K562 (cell line): ENCODE measurements at regions not wholly inside any gene's neighbourhood (a gene's known extent, or its start where the extent isn't known, plus 50 kb on each side); places are given as distances from the start of the nearest gene placed in this dataset.

Experiments used
- ATAC-seq: fragments of 200-7000 bp; cut with Tn5 transposase; 3 replicates; pipeline ENCODE4 v1.9.1; 2020; ENCODE audit warnings: moderate library complexity
- BruUV-seq: library from RNA; stranded (reverse); fragments of 400-500 nt; replicated peaks from 2 replicates; lab custom pipeline; 2021; lab: Mats Ljungman, UMichigan
- CTCF ChIA-PET: fragments of 300-600 bp; formaldehyde crosslinking; extraction: SDS; loops from one replicate; lab custom pipeline; 2021; ENCODE audit warnings: low intra/inter-chr PET ratio; lab: Yijun Ruan, JAX
- POLR2A ChIA-PET: fragments of 300-600, 350-650 bp; sonication (Branson Sonifier 250); formaldehyde crosslinking; extraction: SDS; loops from one replicate; lab custom pipeline; 2021; ENCODE audit warnings: antibody characterized with exemption, inconsistent platforms; lab: Yijun Ruan, JAX
- DNase-seq, 4 experiments: peaks; one replicate each; pipeline versions ENCODE4 v3.0.0 to v3.0.0-alpha.2; 2011 to 2018; ENCODE audit warnings: low spot score in 3 of 4, mixed read lengths in 3 of 4; ENCODE audit errors: extremely low read depth in 1 of 4
- FAIRE-seq: peaks from 2 replicates; lab custom pipeline; 2011; peaks lifted over from hg19 to GRCh38; lab: Jason Lieb, UNC
- H2AFZ ChIP-seq: 2 replicates; pipeline ENCODE4 v1.6.0; 2011; ENCODE audit warnings: low read depth, low read length, control low read depth, inconsistent platforms
- H3K27ac ChIP-seq: fragments of 200-600 bp; 3 replicates; pipeline ENCODE4 v1.8.0; 2011; ENCODE audit warnings: low read depth, mild to moderate bottlenecking, control low read depth, inconsistent platforms, low read length, moderate library complexity, mixed read lengths; ENCODE audit errors: extremely low read depth
- H3K27me3 ChIP-seq, 2 experiments: fragments of 300-600 bp in 1 of 2; 2 replicates in 1 of 2; 3 replicates in 1 of 2; pipeline versions ENCODE4 v1.6.0 to v1.8.0; 2011; ENCODE audit warnings: inconsistent platforms in 2 of 2, low read length in 2 of 2, mild to moderate bottlenecking in 1 of 2, mixed read lengths in 1 of 2, moderate library complexity in 1 of 2; ENCODE audit not compliant: control insufficient read depth in 2 of 2, insufficient read depth in 2 of 2
- H3K36me3 ChIP-seq: fragments of 300-600 bp; 3 replicates; pipeline ENCODE4 v1.8.0; 2011; ENCODE audit warnings: mild to moderate bottlenecking, low read length, inconsistent platforms; ENCODE audit not compliant: control insufficient read depth, insufficient read depth
- H3K4me1 ChIP-seq, 2 experiments: fragments of 200-600 bp in 1 of 2; replicated peaks in 1 of 2; 2 replicates in 1 of 2; 3 replicates in 1 of 2; pipeline versions ENCODE4 v1.5.1 to v1.8.0; 2011; ENCODE audit warnings: inconsistent platforms in 2 of 2, low read length in 2 of 2, mild to moderate bottlenecking in 1 of 2, mixed read lengths in 1 of 2, moderate library complexity in 1 of 2; ENCODE audit not compliant: control insufficient read depth in 2 of 2, insufficient read depth in 2 of 2
- H3K4me2 ChIP-seq: 2 replicates; pipeline ENCODE4 v1.6.1; 2011; ENCODE audit warnings: low read length, control low read depth, inconsistent platforms, mixed read lengths; ENCODE audit not compliant: insufficient read depth
- H3K4me3 ChIP-seq: fragments of 200-600 bp; sonication (generic), shearing (Covaris generic); 2 replicates; pipeline ENCODE4 v1.5.1; 2016; ENCODE audit warnings: control low read depth, inconsistent platforms
- H3K79me2 ChIP-seq: fragments of 200-600 bp; 3 replicates; pipeline ENCODE4 v1.8.0; 2011; ENCODE audit warnings: low read length, inconsistent platforms; ENCODE audit not compliant: control insufficient read depth, insufficient read depth
- H3K9ac ChIP-seq, 2 experiments: 2 replicates each; pipeline versions ENCODE4 v1.6.0 to v1.6.1; 2011; ENCODE audit warnings: low read depth in 2 of 2, low read length in 2 of 2, control low read depth in 1 of 2, inconsistent platforms in 1 of 2, mild to moderate bottlenecking in 1 of 2, mixed read lengths in 1 of 2; ENCODE audit not compliant: insufficient read depth in 1 of 2
- H3K9me1 ChIP-seq: one replicate; pipeline ENCODE4 v1.6.0; 2011; ENCODE audit warnings: inconsistent platforms, mild to moderate bottlenecking, low read length, moderate library complexity; ENCODE audit not compliant: control insufficient read depth, insufficient read depth
- H3K9me3 ChIP-seq: replicated peaks from 2 replicates; pipeline ENCODE4 v1.5.1; 2011; ENCODE audit warnings: low read depth, low read length, inconsistent platforms; ENCODE audit not compliant: control insufficient read depth, insufficient read depth
- H4K20me1 ChIP-seq: replicated peaks from 2 replicates; pipeline ENCODE4 v1.6.1; 2011; ENCODE audit warnings: low read length, inconsistent platforms, mixed read lengths; ENCODE audit not compliant: control insufficient read depth, insufficient read depth
- E2F4 ChIP-seq: sonication (generic); formaldehyde crosslinking; IDR thresholded peaks from 2 replicates; pipeline ENCODE4 v1.8.0; 2022; ENCODE audit warnings: mild to moderate bottlenecking, low read depth, missing genetic modification reagents
- JUNB ChIP-seq: fragments of 450-650 bp; formaldehyde crosslinking; conservative IDR thresholded peaks from 2 replicates; pipeline ENCODE4 v1.4.0; 2020; ENCODE audit warnings: mild to moderate bottlenecking
- KLF10 ChIP-seq: fragments of 250-450 bp; sonication (Bioruptor Pico); IDR thresholded peaks from 2 replicates; pipeline ENCODE4 v1.6.1; 2021; ENCODE audit warnings: matching md5 sums
- LARP7 ChIP-seq: fragments of 450-650 bp; IDR thresholded peaks from 2 replicates; pipeline ENCODE4 v1.6.1; 2016
- MEIS2 ChIP-seq: fragments of 450-650 bp; IDR thresholded peaks from 2 replicates; pipeline ENCODE4 v1.6.1; 2014; ENCODE audit warnings: mild to moderate bottlenecking; ENCODE audit not compliant: partially characterized antibody
- POLR2AphosphoS2 ChIP-seq: IDR thresholded peaks from 2 replicates; pipeline ENCODE4 v1.6.1; 2012; ENCODE audit warnings: low read length, improper control_type of control experiment
- PYGO2 ChIP-seq: fragments of 450-650 bp; IDR thresholded peaks from 2 replicates; pipeline ENCODE4 v1.6.1; 2016; ENCODE audit warnings: mild to moderate bottlenecking, missing genetic modification characterization, moderate library complexity, missing compliant biosample characterization
- ZNF316 ChIP-seq: fragments of 450-650 bp; IDR thresholded peaks from 2 replicates; pipeline ENCODE4 v1.6.1; 2016
- ZNF354B ChIP-seq: fragments of 250-450 bp; sonication (Bioruptor Pico); IDR thresholded peaks from 2 replicates; pipeline ENCODE4 v1.4.0; 2020
- ZNF507 ChIP-seq: conservative IDR thresholded peaks from 2 replicates; pipeline ENCODE4 v1.6.1; 2017; ENCODE audit warnings: missing genetic modification characterization, missing compliant biosample characterization
- ZNF655 ChIP-seq: fragments of 250-450 bp; sonication (Bioruptor Pico); IDR thresholded peaks from 2 replicates; pipeline ENCODE4 v1.5.0; 2021
- ZNF668 ChIP-seq: fragments of 250-450 bp; sonication (Bioruptor Pico); IDR thresholded peaks from 2 replicates; pipeline ENCODE4 v1.8.0; 2022; ENCODE audit warnings: mild to moderate bottlenecking, inconsistent platforms
- WGBS: fragments of 100-300 bp; shearing (Covaris generic); methylation state at CpG from one replicate; pipeline ENCODE4 v1.1.6; 2016; ENCODE audit warnings: low coverage, mixed read lengths; ENCODE audit not compliant: insufficient coverage; ENCODE audit errors: missing lambda C conversion rate; 5-methylcytosine and 5-hydroxymethylcytosine counted together
- in situ Hi-C: fragments of 300-500 bp; cut with MboI; formaldehyde crosslinking; loops from 4 replicates; pipeline ENCODE4 v1.15.0; 2018; ENCODE audit warnings: inconsistent platforms, mixed read lengths
- intact Hi-C: fragments of 100-400 bp; cut with micrococcal nuclease; formaldehyde crosslinking; loops from 2 replicates; pipeline ENCODE4 v1.14.2; 2022

GRCh38 chr10:42921951-42922350 lies 139.4 kb downstream of the BMS1 start:
- ATAC-seq (no peak), FAIRE-seq (no peak), DNase-seq (no peak)
- Histone ChIP-seq H3K4me2 (no peak overlapping the region), H3K9me3 (no peaks in the 10 kb centered on the region), H3K4me3 (no peak overlapping the region), H3K79me2 (no peaks in the 10 kb centered on the region), H3K9ac (no peak overlapping the region), H2AFZ (no peak overlapping the region), H3K27ac (no peak overlapping the region), H3K4me1 (no peaks in the 10 kb centered on the region), H3K9me1 (no peaks in the 10 kb centered on the region), H4K20me1 (no peaks in the 10 kb centered on the region), H3K27me3 (peaks cover 0 to 5% of the 10 kb centered on the region in 2 experiments; a peak in 1 of 5 replicates), H3K36me3 (no peaks in the 10 kb centered on the region)
- BruUV-seq = no TSS peak
- POLR2A ChIA-PET = interaction anchor here (0.6 kb wide), 1 partner anchor 140 kb away, joined by 3 read pairs; no protein-coding TSS in a partner anchor
- TF ChIP-seq ZNF655 (CRISPR knock-in tag) (no peak), PYGO2 (tag) (no peak), LARP7 (no peak), MEIS2 (no peak), ZNF668 (CRISPR knock-in tag) (no peak), E2F4 (CRISPR knock-in tag) (no peak), ZNF354B (CRISPR knock-in tag) (0 out of 2 replicates have a peak, but pooled peaks have one; percentile 72), ZNF507 (peak; percentile 99), KLF10 (CRISPR knock-in tag) (no peak), JUNB (CRISPR knock-in tag) (no peak), POLR2AphosphoS2 (no peak), ZNF316 (no peak)
- WGBS = 2% methylated on average over 2 of the region's 2 CpGs
- intact Hi-C loops (no loop called here), in situ Hi-C loops (no loop called here)
- CTCF ChIA-PET = no interaction called here
